ENCODE measurements at regions not wholly inside any gene's neighbourhood (a gene's known extent, or its start where the extent isn't known, plus 50 kb on each side); places are given as distances from the start of the nearest gene placed in this dataset.

GRCh38 chr2:152879275-152879674 is 160.9 kb downstream of the ARL6IP6 start:
- Histone ChIP-seq H2AFZ (ENCODE audit: low read length) (no peak overlapping the region), H3K79me2 (ENCODE audit: insufficient read depth, low read length) (no peaks in the 10 kb centered on the region), H3K27me3 (ENCODE audit: insufficient read depth, low read length) (no peaks in the 10 kb centered on the region), H3K27ac (ENCODE audit: low read depth, low read length) (no peak overlapping the region), H3K4me3 (ENCODE audit: insufficient read depth, low read length) (no peak overlapping the region), H3K9me3 (ENCODE audit: low read depth, low read length) (no peaks in the 10 kb centered on the region), H3K4me1 (ENCODE audit: insufficient read depth, low read length) (no peaks in the 10 kb centered on the region), H4K20me1 (ENCODE audit: insufficient read depth, low read length) (no peaks in the 10 kb centered on the region), H3K36me3 (ENCODE audit: insufficient read depth, low read length) (no peaks in the 10 kb centered on the region), H3K4me2 (ENCODE audit: insufficient read depth, low read length) (no peak overlapping the region)
- no peak for TF ChIP-seq CTCF (IDR thresholded peaks at IDR 0.05; ENCODE audit: extremely low read depth, low read depth, low read length)
- DNase-seq (ENCODE audit: insufficient read length, low spot score, missing footprints): no peak

- no peak for DNase-seq (ENCODE audit: insufficient read length, low spot score, missing footprints)
- Histone ChIP-seq H2AFZ (ENCODE audit: low read length) (no peak overlapping the region), H3K9me3 (ENCODE audit: low read depth, low read length) (no peaks in the 10 kb centered on the region)
Observed at GRCh38 chr2:152875701-152876695, 157.6 kb downstream of the ARL6IP6 start.

GRCh38 chr2:152874955-152875354 is 156.5 kb downstream of the ARL6IP6 start:
- no peak for DNase-seq (ENCODE audit: insufficient read length, low spot score, missing footprints)
- H4K20me1 ChIP-seq (ENCODE audit: insufficient read depth, low read length): no peaks in the 10 kb centered on the region
- H3K79me2 ChIP-seq (ENCODE audit: insufficient read depth, low read length): no peaks in the 10 kb centered on the region
- no peaks in the 10 kb centered on the region for H3K36me3 ChIP-seq (ENCODE audit: insufficient read depth, low read length)
- H3K4me2 ChIP-seq (ENCODE audit: insufficient read depth, low read length): no peak overlapping the region
- TF ChIP-seq CTCF (IDR thresholded peaks at IDR 0.05; ENCODE audit: extremely low read depth, low read depth, low read length): no peak
- no peak overlapping the region for H3K4me3 ChIP-seq (ENCODE audit: insufficient read depth, low read length)
- H3K9me3 ChIP-seq (ENCODE audit: low read depth, low read length): no peaks in the 10 kb centered on the region
- no peak overlapping the region for H3K27ac ChIP-seq (ENCODE audit: low read depth, low read length)
- H2AFZ ChIP-seq (ENCODE audit: low read length): no peak overlapping the region
- no peaks in the 10 kb centered on the region for H3K4me1 ChIP-seq (ENCODE audit: insufficient read depth, low read length)
- H3K27me3 ChIP-seq (ENCODE audit: insufficient read depth, low read length): no peaks in the 10 kb centered on the region

More at GRCh38 chr2:152875701-152876695, 157.6 kb downstream of the ARL6IP6 start:
- no peak for TF ChIP-seq CTCF (IDR thresholded peaks at IDR 0.05; ENCODE audit: extremely low read depth, low read depth, low read length)
- H3K27me3 ChIP-seq (ENCODE audit: insufficient read depth, low read length): no peaks in the 10 kb centered on the region
- no peak overlapping the region for H3K4me2 ChIP-seq (ENCODE audit: insufficient read depth, low read length)
- H3K4me1 ChIP-seq (ENCODE audit: insufficient read depth, low read length): no peaks in the 10 kb centered on the region
- no peaks in the 10 kb centered on the region for H3K79me2 ChIP-seq (ENCODE audit: insufficient read depth, low read length)
- no peak overlapping the region for H3K27ac ChIP-seq (ENCODE audit: low read depth, low read length)
- no peaks in the 10 kb centered on the region for H4K20me1 ChIP-seq (ENCODE audit: insufficient read depth, low read length)
- no peak overlapping the region for H3K4me3 ChIP-seq (ENCODE audit: insufficient read depth, low read length)
- H3K36me3 ChIP-seq (ENCODE audit: insufficient read depth, low read length): no peaks in the 10 kb centered on the region

GRCh38 chr2:152870239-152870638 is 151.8 kb downstream of the ARL6IP6 start:
- no peak overlapping the region for H2AFZ ChIP-seq (ENCODE audit: low read length)
- H3K4me1 ChIP-seq (ENCODE audit: insufficient read depth, low read length): no peaks in the 10 kb centered on the region
- H3K4me2 ChIP-seq (ENCODE audit: insufficient read depth, low read length): no peak overlapping the region
- H3K4me3 ChIP-seq (ENCODE audit: insufficient read depth, low read length): no peak overlapping the region
- no peak overlapping the region for H3K27ac ChIP-seq (ENCODE audit: low read depth, low read length)
- no peak for DNase-seq (ENCODE audit: insufficient read length, low spot score, missing footprints)
- no peak for TF ChIP-seq CTCF (IDR thresholded peaks at IDR 0.05; ENCODE audit: extremely low read depth, low read depth, low read length)
- no peaks in the 10 kb centered on the region for H3K79me2 ChIP-seq (ENCODE audit: insufficient read depth, low read length)
- H3K27me3 ChIP-seq (ENCODE audit: insufficient read depth, low read length): no peaks in the 10 kb centered on the region
- H4K20me1 ChIP-seq (ENCODE audit: insufficient read depth, low read length): no peaks in the 10 kb centered on the region
- no peaks in the 10 kb centered on the region for H3K9me3 ChIP-seq (ENCODE audit: low read depth, low read length)
- no peaks in the 10 kb centered on the region for H3K36me3 ChIP-seq (ENCODE audit: insufficient read depth, low read length)

Data from osteoblast (primary cell).